ENCODE measurements at regions not wholly inside any gene's neighbourhood (a gene's known extent, or its start where the extent isn't known, plus 50 kb on each side); places are given as distances from the start of the nearest gene placed in this dataset.

DNA sequence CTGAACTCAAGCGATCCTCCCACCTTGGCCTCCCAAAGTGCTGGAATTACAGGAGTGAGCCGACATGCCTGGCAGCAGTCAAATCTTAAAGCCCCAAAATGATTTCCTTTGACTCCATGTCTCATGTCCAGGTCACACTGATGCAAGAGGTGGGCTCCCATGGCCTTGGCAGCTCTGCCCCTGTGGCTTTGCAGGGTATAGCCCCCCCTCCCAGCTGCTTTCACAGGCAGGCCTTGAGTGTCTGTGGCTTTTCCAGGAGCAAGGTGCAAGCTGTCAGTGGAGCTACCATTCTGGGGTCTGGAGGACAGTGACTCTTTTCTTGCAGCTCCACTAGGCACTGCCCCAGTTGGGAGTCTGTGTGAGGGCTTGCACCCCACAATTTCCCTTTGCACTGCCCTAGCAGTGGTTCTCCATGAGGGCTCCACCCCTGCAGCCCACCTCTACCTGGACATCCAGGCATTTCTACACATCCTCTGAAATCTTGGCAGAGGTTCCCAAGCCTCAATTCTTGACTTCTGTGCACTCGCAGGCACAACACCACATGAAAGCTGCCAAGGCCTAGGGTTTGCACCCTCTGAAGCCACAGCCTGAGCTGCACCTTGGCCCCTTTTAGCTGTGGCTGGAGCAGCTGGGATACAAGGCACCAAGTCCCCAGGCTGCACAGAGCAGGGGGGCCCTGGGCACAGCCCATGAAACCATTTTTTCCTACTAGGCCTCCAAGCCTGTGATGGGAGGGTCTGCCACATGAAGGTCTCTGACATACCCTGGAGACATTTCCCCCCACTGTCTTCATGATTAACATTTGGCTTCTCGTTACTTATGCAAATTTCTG is 79.3 kb upstream of the ARL4D start:
- no peaks in the 10 kb centered on the region for H3K36me3 ChIP-seq (ENCODE audit: control insufficient read depth, insufficient read depth, low read length)
- TF ChIP-seq, protein P1, sequence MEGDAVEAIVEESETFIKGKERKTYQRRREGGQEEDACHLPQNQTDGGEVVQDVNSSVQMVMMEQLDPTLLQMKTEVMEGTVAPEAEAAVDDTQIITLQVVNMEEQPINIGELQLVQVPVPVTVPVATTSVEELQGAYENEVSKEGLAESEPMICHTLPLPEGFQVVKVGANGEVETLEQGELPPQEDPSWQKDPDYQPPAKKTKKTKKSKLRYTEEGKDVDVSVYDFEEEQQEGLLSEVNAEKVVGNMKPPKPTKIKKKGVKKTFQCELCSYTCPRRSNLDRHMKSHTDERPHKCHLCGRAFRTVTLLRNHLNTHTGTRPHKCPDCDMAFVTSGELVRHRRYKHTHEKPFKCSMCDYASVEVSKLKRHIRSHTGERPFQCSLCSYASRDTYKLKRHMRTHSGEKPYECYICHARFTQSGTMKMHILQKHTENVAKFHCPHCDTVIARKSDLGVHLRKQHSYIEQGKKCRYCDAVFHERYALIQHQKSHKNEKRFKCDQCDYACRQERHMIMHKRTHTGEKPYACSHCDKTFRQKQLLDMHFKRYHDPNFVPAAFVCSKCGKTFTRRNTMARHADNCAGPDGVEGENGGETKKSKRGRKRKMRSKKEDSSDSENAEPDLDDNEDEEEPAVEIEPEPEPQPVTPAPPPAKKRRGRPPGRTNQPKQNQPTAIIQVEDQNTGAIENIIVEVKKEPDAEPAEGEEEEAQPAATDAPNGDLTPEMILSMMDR (IDR thresholded peaks at IDR 0.05; ENCODE audit: insufficient read depth, low read length, severe bottlenecking), result no peak
- no peak for DNase-seq (ENCODE audit: low read depth)

DNA sequence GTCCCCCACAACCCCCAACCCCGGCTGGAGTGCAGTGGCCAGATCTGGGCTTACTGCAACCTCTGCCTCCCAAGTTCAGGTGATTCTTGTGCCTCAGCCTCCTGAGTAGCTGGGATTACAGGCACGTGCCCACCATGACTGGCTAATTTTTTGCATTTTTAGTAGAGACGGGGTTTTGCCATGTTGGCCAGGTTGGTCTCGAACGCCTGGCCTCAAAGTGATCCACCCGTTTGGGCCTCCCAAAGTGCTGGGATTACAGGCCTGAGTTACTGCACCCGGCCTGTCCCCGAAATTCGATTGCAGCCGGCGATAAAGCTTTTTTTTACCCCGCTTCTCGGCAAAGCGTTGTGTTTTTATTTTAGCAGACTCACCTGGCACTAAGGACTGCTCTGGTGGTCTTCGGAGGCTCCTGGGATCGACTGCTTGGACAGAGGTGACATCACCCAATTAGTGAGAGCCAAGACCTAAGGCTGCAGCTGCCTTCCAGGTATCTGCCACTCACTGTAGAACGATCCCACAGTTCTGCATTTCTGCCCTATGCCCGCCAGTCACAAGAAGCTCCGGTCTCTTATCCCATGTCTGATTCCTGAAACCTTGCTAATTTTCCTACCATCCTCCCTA is 82.2 kb upstream of the ARL4D start:
- Histone ChIP-seq H3K4me3 (ENCODE audit: low read depth, low read length) (no peak overlapping the region), H3K36me3 (ENCODE audit: control insufficient read depth, insufficient read depth, low read length) (no peaks in the 10 kb centered on the region), H3K27me3 (ENCODE audit: control insufficient read depth, insufficient read depth, low read length) (no peaks in the 10 kb centered on the region)
- DNase-seq (ENCODE audit: low read depth) (no peak), FAIRE-seq (no peak)
- TF ChIP-seq, protein P1 (IDR thresholded peaks at IDR 0.05; ENCODE audit: insufficient read depth, low read length, severe bottlenecking), result no peak

More for the DNA sequence above, 79.3 kb upstream of the ARL4D start:
- Histone ChIP-seq H3K27me3 (ENCODE audit: control insufficient read depth, insufficient read depth, low read length) (no peaks in the 10 kb centered on the region), H3K4me3 (ENCODE audit: low read depth, low read length) (no peak overlapping the region)
- FAIRE-seq, result no peak

DNA sequence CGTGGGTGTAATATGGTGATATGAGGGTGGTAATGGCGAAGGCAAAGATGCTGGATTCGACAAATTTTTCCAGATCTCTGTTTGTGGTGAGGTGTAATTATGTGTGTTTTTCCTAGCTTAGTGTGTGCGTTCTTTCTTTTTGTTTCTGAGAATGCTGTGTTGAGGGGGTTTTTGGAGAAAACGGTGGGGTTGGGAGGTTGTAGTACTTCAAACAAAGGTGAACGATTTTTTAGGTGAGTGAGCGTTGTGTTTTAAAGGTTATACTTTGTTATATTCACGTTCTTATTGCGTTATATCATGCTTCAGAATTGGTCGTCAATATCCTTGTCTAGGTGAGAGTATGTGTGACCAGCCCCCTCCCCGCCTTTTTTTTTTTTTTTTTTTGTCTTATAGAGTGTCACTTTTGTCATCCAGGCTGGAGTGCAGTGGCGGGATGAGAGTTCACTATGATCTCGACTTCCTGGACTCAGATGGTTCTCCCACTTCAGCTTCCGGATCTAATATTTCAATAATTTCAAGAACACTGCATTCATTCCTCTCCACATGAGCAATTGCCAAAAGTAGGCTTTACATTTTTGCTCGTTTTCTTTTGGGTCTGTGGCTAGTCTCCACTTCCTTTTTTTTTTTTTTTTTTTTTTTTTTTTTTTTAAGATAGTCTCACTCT is 82.2 kb upstream of the RNU2-1 start:
- DNase-seq (ENCODE audit: low read depth) (no peak), FAIRE-seq (no peak)
- no peaks in the 10 kb centered on the region for H3K36me3 ChIP-seq (ENCODE audit: control insufficient read depth, insufficient read depth, low read length)
- no peaks in the 10 kb centered on the region for H3K27me3 ChIP-seq (ENCODE audit: control insufficient read depth, insufficient read depth, low read length)
- TF ChIP-seq, protein P1 (IDR thresholded peaks at IDR 0.05; ENCODE audit: insufficient read depth, low read length, severe bottlenecking), result no peak
- H3K4me3 ChIP-seq (ENCODE audit: low read depth, low read length), result no peak overlapping the region

DNA sequence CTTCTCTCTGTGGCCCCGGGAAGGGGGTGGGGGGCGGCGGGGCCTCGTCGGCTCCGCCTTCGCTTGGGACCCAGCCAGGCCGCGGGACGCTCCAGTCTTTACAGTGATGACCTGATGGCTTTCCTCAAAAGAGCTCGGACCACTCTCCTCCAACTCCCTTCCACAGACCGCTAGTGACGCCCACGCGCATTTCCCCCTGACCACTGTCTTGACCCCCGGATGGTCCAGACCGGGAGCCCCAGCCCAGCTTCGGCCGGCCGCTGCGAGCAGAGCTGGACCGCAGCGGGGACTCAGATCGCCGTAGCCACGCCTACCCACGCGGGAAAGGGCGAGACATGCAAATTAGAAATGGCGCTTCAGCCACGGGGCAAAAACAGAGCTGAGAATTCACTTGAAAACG is 81.6 kb upstream of the RNU2-1 start:
- TF ChIP-seq, protein P1 (IDR thresholded peaks at IDR 0.05; ENCODE audit: insufficient read depth, low read length, severe bottlenecking), result no peak
- Histone ChIP-seq H3K27me3 (ENCODE audit: control insufficient read depth, insufficient read depth, low read length) (no peaks in the 10 kb centered on the region), H3K4me3 (ENCODE audit: low read depth, low read length) (no peak overlapping the region), H3K36me3 (ENCODE audit: control insufficient read depth, insufficient read depth, low read length) (no peaks in the 10 kb centered on the region)
- FAIRE-seq, result no peak
- no peak for DNase-seq (ENCODE audit: low read depth)

DNA sequence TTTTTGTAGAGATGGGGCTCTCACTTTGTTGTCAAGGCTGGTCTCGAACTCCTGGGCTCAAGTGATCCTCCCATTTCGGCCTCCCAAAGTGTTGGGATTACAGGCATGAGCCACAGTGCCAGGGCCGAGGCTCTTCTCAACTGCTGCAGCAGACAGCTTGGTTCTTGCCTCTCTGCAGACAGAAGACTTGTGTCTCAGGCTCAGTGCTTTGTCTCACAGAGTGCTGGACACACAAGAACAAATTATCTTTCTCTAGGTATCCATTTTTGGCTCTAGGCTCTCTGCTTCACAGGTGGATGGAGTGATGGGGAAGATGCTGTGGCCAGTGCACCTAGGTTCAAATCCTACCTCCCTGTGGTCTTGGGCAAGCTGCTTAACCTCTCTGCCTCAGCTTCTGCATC is 80.8 kb upstream of the RNU2-1 start:
- H3K27me3 ChIP-seq (ENCODE audit: control insufficient read depth, insufficient read depth, low read length), result no peaks in the 10 kb centered on the region
- no peak overlapping the region for H3K4me3 ChIP-seq (ENCODE audit: low read depth, low read length)
- no peak for FAIRE-seq
- no peaks in the 10 kb centered on the region for H3K36me3 ChIP-seq (ENCODE audit: control insufficient read depth, insufficient read depth, low read length)
- TF ChIP-seq, protein P1 (IDR thresholded peaks at IDR 0.05; ENCODE audit: insufficient read depth, low read length, severe bottlenecking), result no peak
- no peak for DNase-seq (ENCODE audit: low read depth)
